C4-2B (cell line): ENCODE measurements at regions not wholly inside any gene's neighbourhood (a gene's known extent, or its start where the extent isn't known, plus 50 kb on each side); places are given as distances from the start of the nearest gene placed in this dataset.

Source experiments
- ZFX ChIP-seq: fragments of 450-650 bp; IDR thresholded peaks from 2 replicates; pipeline ENCODE4 v1.6.1; 2017
- TF ChIP-seq, protein P1 (sequence below): fragments of 450-650 bp; conservative IDR thresholded peaks from 2 replicates; pipeline ENCODE4 v1.5.1; 2017; ENCODE audit warnings: mild to moderate bottlenecking

DNA sequence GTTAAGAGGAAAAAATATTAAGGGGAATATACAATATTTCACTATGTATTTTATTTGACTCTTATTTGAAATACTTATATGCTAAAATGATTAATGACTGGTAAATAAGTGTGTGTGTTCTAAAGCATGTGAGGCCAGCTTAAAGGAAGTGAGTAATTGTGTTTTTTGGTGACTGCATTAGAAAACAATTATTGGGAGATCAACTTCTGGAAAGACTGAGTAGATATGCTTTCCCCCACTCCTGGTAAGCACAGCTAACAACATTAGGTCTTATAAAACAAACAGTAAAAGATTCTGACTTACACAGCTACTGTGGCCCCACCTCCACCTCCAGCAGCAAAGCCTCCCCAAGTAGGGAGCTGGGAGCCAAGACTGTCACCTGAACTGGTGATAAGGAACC is 403.0 kb downstream of the SRGAP2C start:
- TF ChIP-seq, protein P1, sequence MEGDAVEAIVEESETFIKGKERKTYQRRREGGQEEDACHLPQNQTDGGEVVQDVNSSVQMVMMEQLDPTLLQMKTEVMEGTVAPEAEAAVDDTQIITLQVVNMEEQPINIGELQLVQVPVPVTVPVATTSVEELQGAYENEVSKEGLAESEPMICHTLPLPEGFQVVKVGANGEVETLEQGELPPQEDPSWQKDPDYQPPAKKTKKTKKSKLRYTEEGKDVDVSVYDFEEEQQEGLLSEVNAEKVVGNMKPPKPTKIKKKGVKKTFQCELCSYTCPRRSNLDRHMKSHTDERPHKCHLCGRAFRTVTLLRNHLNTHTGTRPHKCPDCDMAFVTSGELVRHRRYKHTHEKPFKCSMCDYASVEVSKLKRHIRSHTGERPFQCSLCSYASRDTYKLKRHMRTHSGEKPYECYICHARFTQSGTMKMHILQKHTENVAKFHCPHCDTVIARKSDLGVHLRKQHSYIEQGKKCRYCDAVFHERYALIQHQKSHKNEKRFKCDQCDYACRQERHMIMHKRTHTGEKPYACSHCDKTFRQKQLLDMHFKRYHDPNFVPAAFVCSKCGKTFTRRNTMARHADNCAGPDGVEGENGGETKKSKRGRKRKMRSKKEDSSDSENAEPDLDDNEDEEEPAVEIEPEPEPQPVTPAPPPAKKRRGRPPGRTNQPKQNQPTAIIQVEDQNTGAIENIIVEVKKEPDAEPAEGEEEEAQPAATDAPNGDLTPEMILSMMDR = no peak
- no peak for TF ChIP-seq ZFX
